Stomach (tissue), 4 donors: ENCODE measurements at regions not wholly inside any gene's neighbourhood (a gene's known extent, or its start where the extent isn't known, plus 50 kb on each side); places are given as distances from the start of the nearest gene placed in this dataset.

Experiments
- CTCF ChIP-seq, 7 experiments: fragments of 450-650 bp in 4 of 7; fragments of 200-600 bp in 3 of 7; sonication (generic) in 3 of 7; IDR thresholded peaks; one replicate each; pipeline ENCODE4 v1.5.1; 2016 to 2019; ENCODE audit warnings: antibody characterized with exemption in 7 of 7, control low read depth in 2 of 7, mild to moderate bottlenecking in 1 of 7
- EP300 ChIP-seq: sonication (generic); formaldehyde crosslinking; IDR thresholded peaks from one replicate; pipeline ENCODE4 v1.6.1; 2017; ENCODE audit warnings: antibody characterized with exemption

- TF ChIP-seq CTCF (IDR thresholded peaks at IDR 0.05) (no peak), EP300 (no peak)
Measured at GRCh38 chr5:63535840-63536602, 426.2 kb downstream of the HTR1A start.
